GM19043 (cell line): ENCODE measurements at regions not wholly inside any gene's neighbourhood (a gene's known extent, or its start where the extent isn't known, plus 50 kb on each side); places are given as distances from the start of the nearest gene placed in this dataset.

ENCODE experiments used
- ATAC-seq: cut with Tn5 transposase; IDR thresholded peaks from one replicate; pipeline ENCODE4 v1.9.1; 2021; ENCODE audit warnings: low read depth; ENCODE audit not compliant: unreplicated experiment

DNA sequence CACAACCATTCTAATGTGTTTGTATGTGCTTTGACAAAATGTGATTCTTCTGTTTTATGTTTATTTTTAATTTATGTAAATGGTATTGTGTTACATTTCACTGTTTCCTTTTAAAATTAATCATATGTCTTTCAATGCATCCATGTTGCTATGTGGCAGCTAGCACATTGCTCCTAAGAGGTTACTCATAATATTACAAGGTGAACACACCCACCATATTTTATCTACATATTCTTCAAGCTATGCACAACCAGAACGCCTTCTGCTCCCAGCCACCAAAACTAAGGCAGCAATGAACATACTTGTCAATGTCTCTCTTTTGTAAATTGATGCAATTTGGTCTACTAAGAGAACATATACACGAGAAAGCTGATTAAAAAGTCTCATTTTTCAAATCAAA is 160.6 kb upstream of the OSR1 start:
- no peak for ATAC-seq

DNA sequence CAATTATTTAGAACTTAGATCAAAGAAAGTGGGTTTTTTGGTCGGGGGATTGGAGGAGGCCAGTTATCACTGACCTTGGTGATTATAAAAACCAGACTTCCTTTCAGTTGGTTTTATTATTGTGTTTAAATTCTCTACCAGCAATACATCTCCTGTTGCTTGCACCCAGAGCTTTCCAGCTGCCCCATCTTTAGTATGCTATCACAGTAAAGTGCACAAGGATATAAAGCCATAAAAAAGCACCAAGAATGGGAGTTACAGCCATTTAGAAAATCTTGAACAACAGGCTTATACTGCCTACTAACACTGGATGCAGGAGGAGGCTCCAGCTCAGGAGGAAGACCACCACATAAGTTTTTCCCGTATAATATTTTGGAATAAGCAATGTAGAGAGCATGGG is 148.7 kb upstream of the OSR1 start:
- ATAC-seq = no peak

DNA sequence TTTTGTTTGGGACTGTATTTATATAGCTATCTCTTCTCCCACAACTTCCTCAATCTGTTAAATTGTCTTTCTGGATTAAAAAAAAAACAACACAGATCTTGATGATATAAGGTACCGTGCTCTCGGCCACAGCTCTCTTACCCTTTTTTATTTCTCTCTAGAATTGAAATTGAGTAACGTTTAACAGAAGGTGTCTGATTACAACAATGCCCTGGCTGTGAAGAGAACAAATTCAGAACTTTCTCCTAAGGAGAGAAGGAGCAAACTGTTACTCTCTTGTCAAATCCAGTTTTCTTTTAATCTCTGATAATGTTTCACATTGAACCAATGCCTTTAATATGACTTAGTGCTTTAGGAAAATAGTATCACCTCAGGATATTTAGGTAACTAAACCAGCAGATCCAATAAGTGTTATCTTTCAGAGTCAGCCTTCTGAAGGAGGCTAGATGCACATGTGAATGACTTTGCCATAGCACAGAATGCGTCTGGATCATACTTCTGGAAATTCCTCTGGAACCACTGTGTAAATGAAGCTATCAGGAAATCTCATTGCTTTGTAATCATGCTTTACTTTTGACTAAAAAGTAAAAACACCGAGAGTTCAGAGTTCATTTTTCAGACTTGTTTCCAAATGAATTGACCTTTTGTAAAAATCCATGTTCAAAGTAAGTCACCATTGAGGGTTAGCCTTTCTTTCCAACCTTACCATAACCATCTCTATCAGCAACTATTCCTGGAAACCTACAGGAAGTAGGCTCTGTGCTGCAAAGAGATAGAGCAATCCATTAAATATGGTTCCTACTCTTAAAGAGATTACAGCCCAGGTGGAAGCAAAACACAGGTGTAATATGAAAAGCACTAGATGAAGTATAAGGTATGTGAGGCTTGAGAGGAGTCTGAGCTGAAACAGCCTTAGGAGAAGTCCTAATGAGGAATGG is 147.0 kb upstream of the OSR1 start:
- no peak for ATAC-seq

DNA sequence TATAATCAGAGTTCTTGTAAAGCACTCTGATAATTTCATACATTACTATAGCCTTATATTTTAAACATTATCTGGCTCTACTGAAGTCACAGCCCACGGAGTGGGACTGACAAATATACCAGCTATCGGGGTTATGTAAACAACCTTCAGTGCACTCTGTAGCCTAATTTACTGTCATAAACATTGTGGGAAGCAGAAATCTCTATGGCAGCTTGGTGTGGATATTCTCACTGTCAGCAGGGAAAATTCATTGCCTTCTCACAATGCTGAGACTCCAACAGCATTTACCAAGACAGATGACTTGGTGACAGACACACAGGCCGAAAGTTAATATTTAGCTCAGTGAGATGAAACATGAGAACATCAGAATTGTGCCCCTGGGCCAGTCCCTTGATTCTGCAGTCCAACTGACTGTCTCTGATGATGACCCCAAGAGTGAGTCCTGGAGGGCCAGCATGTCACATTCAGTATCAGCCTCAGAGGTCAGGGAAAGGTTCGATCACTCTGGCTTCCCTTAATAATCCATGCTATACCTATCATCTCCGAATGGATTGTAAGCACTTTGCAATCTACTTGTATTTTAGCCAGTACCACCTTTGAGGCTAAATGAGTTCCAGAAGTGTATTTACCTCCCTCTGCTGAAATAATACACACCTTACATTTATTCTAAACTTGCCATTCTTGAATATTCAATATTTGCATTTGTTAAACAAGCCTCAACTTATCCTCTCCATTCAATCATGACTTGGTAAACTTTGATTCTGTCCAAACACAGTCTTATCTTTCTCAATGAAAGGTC is 146.2 kb upstream of the OSR1 start:
- no peak for ATAC-seq

DNA sequence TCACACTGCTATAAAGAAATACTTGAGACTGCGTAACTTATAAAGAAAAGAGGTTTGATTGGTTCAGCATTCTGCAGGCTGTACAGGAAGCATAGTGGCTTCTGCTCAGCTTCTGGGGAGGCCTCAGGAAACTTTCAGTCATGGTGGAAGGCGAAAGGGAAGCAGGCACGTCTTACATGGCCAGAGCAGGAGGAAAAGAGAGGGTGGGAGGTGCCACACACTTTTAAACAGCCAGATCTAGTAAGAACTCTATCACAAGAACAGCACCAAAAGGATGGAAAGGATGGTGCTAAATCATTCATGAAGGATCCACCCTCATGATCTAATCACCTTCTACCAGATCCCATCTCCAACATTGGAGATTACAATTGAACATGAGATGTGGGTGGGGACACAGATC is 145.5 kb upstream of the OSR1 start:
- ATAC-seq = no peak

DNA sequence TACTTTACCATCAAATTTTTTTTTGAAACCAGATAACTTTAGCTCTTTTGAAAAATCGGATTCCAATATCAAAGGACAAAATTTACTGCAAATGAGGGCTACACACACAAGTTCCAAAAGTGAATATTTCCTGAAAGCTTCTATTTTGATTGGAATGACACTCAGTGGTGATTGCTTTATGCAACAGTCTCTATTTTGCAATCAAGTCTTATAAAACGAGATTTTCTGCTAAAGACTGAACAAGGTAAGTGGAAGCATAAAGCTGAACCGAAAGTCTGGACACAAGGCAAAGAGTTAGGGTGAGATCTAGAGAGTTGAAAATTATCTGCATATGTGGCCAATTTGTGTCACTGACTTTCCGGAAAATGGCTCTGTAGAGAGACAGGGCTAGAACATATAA is 145.0 kb upstream of the OSR1 start:
- no peak for ATAC-seq

DNA sequence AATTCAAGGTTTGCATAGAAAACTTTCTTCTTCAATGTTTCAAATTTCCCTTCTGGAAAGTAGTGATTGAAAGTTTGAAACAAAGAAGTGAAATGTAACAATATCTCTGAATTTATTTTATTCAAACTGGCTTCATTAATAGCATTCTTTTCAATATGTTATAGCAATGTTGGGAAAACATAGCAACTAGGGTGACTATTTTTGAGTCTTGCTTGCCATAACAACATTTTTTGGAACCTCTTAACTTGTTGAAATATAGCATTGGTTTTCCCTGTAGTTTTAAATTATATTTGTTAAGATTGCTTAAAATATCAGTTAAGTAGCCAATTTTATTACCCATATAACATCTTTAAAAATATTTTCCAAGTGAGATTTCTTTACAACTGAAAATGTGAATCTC is 141.7 kb upstream of the OSR1 start:
- no peak for ATAC-seq

DNA sequence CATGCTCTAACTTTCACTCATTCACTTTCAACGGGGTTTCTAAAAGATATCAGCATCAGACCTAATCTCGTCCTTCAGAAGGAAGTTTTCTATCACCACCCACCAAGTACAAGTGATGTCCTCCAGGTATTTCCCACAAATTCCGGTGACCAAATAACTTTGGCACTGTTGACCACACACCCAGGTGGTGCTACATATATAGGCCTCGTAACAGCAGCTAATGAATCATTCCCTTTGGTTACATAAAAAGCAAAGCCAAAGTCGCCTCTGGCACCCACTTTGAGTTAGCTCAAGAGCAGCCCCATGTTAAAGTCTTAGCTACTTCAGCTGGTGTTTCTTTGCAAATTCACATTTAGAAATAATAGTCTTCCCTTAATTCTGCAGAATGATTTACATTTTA is 138.2 kb upstream of the OSR1 start:
- ATAC-seq = no peak

DNA sequence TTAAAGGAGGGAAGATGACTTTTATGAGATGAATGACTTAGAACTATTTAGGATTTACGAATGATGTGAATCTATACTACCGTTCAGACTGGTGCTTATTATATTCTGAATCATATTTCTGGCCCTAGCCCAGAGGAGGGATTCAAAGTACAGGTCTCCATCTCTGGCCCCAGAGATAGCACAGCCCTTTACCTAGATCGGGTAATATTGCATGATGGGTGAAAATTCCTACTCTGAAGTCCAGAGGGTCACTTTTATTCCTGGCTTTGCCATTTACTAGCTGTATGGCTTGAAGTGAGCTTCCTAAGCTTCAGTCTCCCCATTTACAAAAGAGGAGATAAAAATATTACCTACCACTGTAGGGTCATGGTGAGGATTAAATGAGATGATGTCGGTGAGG is 135.8 kb upstream of the OSR1 start:
- ATAC-seq = no peak

DNA sequence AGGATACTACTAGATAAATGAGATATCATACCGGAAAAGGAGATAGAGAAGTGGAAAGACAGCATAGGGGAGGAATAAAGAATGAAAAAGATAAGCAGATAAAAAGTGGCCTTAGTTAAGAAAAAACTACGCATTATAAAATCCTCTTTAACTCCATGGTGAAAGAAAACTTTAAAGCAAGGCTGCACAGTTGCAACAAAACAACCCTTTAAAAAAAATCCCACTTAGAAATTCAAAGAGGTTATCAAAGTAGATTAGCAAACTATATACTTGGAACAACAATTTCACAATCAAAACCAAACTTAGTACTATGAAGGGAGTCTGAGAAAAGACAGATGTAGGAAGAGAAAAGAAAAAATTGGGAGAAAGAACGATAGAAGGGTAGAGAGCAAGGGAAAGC is 133.4 kb upstream of the OSR1 start:
- ATAC-seq = no peak

DNA sequence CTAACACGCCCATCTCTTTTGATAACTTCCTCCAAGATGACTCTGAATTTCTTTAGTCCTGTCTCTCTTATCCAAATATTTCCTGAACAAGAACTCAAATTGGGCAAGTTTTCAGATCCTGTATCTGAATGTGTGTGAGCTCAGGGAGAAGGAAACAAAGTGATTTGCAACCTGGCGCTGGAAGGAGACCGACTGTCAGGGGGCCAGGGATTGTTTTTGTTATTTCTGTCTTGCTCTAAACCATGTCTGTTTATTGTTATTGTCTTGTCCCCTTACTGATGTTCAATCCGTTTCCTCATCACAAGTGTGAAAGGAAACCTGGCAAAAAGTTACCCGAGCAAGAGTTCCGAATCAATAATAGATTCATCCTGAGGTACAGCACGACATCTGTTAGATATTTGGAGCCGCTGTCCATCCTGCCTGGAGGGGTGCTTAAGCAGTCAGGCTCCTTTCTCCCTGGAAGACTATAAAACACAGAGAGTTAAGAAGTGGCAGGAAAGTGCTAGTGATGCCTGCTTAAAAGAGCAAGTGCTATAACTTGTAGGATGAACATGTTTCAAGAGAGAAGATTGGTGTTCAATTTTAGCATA is 132.5 kb upstream of the OSR1 start:
- ATAC-seq = no peak

DNA sequence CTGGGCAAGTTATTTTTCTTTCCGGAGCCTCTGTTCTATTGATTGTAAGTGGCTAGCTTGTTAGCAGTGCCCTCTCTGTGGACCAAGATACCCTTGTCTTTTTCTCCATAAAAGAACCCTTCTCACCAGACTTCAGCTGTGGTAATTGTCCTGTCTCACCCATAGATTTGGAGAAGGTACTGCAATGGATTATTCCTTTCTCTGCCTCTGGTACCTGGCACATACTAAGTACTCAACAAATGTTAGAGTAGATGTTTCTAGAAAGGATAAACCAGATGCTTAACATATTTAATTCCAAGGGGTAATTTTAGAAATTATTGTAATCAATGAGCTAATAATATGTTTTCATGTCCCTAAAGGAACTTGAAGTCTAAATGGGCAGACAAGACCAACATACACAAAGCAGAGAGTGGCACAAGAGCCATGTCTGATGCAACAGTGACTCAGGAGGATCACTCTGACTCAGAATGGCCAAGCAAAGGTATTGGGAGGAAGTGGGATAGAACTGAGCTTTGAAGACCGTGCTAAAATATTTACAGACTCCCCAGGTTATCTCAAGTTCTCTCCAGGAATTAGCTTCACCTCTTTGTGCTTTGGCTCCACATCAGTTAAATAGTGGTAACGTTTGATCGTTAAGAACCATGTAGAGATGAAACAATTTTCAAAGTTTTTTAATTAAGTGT is 129.7 kb upstream of the OSR1 start:
- peak; percentile 93 for ATAC-seq

DNA sequence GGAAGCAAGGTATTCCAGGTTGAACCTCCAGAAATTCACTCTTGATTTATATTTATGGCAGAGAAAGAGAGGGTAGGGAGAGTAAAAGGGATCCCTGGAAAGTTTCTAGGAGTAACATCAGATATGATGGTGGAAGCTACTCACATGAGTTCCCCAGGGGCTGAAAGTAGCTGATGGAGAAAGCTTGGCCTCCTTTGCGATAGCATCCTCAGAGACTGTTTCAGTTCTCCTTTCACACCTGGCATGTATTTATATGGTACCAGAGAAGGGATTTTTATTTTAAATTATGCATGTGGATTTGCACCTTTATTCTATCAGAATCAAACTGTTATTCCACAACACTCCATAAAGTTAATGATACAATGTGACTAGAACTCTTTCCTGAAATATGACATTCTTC is 126.3 kb upstream of the OSR1 start:
- ATAC-seq = peak; percentile 65

DNA sequence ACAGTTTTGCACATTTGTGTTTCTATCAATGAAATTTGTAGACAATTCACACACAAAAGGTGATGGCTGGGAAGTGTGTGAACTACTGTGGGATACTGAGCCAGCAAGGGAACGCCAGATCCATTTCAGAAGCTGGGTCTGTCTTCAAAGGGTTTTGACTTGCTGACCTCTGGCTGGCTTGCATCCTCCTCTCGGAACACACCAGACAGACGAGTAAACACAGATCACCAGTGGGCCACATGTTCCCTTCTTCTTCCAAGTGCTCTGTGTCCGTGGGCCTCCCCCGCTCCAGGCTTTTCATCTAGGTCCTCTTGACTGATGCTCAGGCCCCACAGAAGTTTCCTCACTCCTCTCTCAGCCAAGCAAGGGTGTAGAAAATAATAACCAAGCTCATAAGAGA is 122.2 kb upstream of the OSR1 start:
- ATAC-seq = no peak

DNA sequence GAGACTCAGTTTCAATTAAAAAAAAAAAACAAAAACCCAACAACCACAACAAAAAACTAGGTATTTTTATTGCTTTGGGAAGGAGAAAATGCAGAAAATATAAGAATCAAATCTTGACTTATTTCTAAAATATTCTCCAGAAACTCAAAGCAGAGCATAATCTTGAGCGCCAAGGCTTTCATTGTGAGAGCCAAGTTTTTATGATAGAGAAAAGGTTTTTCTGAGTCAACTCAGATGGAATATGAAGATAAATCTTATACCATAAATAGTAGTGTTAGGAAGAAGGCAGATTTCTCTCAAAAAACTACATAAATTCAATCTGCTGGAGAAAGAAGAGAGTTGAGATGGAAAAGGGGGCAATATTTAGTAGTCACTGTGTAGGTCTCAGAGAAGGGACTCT is 121.2 kb upstream of the OSR1 start:
- no peak for ATAC-seq

DNA sequence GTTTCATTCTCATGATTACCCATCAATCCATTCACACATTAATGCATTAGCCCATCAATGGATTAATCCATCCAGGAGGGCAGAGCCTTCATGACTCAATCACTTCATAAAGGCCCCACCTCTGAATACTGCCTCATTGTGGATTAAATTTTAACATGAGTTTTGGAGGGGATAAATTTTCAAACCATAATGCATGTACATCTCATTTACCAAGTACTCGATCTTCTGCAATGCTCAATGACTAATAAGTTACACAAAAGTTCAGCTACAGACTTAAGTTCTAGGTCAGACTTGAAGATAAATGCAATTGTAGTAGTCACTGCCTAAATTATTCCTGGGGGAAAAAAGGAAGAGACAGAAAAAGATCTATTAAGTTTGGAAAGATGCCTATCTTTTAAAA is 120.0 kb upstream of the OSR1 start:
- no peak for ATAC-seq

DNA sequence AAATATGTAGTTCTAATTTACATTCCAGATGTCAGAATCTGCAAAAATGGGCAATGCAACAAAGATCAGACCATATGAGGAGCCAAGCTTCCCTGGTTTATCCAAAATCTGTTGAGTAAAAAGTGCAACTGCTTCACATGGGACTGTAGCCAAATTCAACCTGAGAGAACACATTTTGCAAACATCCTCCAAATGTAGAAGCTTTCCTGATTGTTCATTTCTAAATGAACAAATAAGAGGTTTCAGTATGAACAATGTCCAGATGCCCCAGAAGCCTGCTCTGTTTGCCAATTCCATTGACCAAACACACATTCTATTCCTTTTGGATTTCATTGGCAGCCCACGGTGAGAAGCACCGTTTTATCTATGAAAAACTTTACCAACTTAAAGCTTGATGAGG is 117.9 kb upstream of the OSR1 start:
- ATAC-seq = no peak

DNA sequence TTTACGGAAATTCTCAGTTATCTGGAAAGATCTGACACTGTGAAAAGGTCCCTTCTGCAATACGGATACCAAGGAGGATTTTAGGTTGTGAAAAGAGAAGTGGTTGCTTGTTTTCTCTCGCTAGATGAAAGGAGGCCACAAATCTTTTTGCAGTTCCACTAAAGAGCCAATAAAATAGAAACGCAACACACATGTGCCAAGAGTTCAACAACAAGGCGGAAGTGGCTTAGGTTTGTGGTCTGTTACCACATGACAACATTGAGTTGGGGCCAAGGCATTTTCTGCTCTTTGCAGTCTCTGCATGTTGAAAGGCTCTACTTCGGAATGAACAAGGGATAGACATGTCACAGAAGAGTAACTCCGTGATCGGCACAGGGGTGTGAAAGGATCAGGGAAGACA is 115.7 kb upstream of the OSR1 start:
- ATAC-seq = peak; percentile 96

DNA sequence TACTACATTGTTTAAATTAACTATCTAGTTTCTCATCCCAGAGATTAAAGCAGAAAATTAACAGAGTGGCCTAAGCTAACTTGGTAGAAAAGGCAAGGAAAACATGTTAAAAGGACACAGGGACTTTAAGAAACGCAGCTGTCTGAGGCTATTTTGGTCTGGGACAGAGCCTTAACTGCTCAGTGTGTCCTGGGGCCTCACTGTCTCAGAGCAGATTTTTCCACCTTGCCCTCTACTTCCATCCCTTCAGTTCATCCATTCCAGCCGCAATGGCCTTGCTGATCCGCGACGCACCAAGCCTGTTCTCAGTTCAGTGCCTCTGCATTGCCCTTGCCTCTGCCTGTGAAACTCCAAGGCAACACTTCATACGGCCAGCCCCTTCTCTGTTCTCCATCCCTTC is 114.9 kb upstream of the OSR1 start:
- ATAC-seq = no peak

DNA sequence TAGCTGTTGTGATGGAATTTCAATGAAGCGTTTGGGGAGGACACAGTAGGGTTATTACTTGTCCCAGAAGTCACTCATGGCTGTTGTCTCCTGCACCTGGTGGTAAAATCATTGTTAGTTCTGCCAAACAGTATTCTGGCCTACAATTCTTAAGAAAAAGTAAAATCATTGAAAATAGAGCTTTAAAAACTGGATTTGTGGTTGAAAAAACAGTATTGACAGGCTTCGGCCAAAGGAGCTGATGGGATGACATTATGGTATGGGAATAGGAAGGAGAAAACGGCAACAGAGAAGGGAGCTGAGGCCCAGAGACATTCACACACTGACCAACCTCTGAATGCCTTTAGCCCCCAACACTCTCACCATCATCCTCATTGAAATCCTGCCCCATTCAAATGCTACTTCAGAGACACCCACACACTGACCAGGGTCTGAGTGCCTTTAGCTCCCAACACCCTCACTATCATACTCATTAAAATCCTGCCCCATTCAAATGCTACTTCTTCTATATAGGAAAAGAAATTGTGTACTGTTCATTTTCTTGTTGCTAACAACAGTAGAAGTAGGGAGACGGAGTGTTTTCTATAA is 114.1 kb upstream of the OSR1 start:
- no peak for ATAC-seq

DNA sequence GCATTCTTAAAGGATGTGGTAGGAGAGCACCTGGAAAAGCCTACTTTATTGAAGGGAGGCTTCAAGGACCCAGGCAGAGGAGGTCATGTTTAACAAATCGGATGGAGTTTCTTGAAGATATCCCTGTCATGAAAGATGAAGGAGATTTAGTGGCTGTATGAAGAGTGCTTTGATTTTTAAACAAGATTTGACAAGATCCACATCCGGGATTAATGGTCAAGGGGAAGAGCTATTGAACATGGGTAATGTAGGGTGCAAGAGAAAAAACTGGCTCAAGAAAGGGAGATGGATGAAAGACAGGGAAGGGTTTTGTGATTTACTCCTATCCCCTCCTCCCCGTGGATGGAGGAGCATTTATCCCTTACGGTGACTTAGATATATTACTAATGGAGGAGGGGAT is 113.1 kb upstream of the OSR1 start:
- ATAC-seq = no peak
